Esophagus (tissue), 2 donors: ENCODE measurements at regions not wholly inside any gene's neighbourhood (a gene's known extent, or its start where the extent isn't known, plus 50 kb on each side); places are given as distances from the start of the nearest gene placed in this dataset.
"Not testable (repeated sequence)": the region's sequence is repeated elsewhere in the genome, so short reads cannot be mapped to it uniquely, and the experiment has no call there.

Experiments
- H3K27ac ChIP-seq, 2 donors: one replicate each; pipeline ENCODE4 v1.5.1; 2013; ENCODE audit warnings: low read depth in 2 of 2, mild to moderate bottlenecking in 2 of 2, inconsistent platforms in 1 of 2, low read length in 1 of 2, moderate library complexity in 1 of 2
- H3K27me3 ChIP-seq, 2 donors: one replicate each; pipeline ENCODE4 v1.6.1; 2013; ENCODE audit warnings: low read length in 2 of 2, control low read depth in 1 of 2, mild to moderate bottlenecking in 1 of 2; ENCODE audit not compliant: insufficient read depth in 2 of 2, control insufficient read depth in 1 of 2
- H3K36me3 ChIP-seq, 2 donors: one replicate each; pipeline ENCODE4 v1.6.1; 2013; ENCODE audit warnings: low read length in 1 of 2; ENCODE audit not compliant: control insufficient read depth in 2 of 2, insufficient read depth in 2 of 2
- H3K4me1 ChIP-seq, 2 donors: one replicate each; pipeline ENCODE4 v1.6.1; 2013; ENCODE audit warnings: low read length in 1 of 2; ENCODE audit not compliant: control insufficient read depth in 2 of 2, insufficient read depth in 2 of 2
- H3K4me3 ChIP-seq, 2 donors: one replicate each; pipeline ENCODE4 v1.5.1; 2013; ENCODE audit warnings: low read length in 2 of 2, mild to moderate bottlenecking in 2 of 2, low read depth in 1 of 2, moderate library complexity in 1 of 2
- H3K9me3 ChIP-seq, 2 donors: one replicate each; pipeline ENCODE4 v1.6.1; 2013; ENCODE audit warnings: mild to moderate bottlenecking in 2 of 2, low read depth in 1 of 2, low read length in 1 of 2, moderate library complexity in 1 of 2; ENCODE audit not compliant: control insufficient read depth in 2 of 2, insufficient read depth in 1 of 2
- WGBS, 2 donors: extraction: QIAGEN DNeasy Blood & Tissue Kit; methylation state at CpG; one replicate each; pipeline ENCODE4 v1.1.7; 2013; 5-methylcytosine and 5-hydroxymethylcytosine counted together
- donor health status: healthy with polysubstance abuse.
- donor health status: Bipolar disorder and iron deficiency.

DNA sequence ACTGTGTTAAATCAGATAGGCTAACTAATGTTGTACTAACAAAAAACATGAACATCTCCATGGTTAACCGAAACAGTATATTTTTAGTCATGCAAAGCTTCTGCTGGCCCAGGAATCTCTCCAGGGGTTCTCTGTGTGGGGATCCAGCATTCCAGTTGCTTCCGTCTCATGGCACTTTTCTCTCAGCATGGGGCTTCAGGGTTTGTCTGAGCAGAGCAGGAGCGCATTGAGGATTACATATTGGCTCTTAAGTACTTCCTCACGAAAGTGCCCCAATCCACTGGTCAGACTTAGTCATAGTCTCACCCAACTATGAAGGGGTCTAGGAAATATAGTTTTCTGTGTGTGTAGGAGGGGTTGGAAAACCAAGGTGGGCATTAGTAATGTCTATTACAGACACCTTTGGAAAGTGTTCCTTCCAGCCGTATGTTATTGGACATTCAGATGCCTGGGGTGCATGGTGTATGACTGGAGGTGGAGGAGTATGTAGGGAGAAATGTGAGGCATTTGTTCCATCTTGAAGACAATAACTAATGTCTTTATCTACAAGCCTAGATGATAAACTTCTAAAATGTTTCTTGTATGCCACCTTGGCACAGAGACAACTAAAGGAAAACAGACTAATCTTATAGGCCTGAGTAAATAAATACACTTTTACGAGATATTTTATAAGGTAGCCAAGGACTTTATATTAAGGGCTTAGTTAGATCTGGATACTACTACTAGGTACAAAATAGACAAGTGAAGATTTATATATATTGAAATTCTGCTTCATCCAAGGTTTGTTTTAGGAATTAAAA lies 123.8 kb upstream of the ZEB2 start:
- 82 to 86% methylated on average over 6 of the region's 6 CpGs for WGBS, 2 donors
- Histone ChIP-seq H3K4me3 (no peak overlapping the region), H3K4me1 (no peaks in the 10 kb centered on the region), H3K9me3 (no peaks in the 10 kb centered on the region), H3K27ac (no peak overlapping the region), H3K27me3 (no peaks in the 10 kb centered on the region), H3K36me3 (no peaks in the 10 kb centered on the region)

DNA sequence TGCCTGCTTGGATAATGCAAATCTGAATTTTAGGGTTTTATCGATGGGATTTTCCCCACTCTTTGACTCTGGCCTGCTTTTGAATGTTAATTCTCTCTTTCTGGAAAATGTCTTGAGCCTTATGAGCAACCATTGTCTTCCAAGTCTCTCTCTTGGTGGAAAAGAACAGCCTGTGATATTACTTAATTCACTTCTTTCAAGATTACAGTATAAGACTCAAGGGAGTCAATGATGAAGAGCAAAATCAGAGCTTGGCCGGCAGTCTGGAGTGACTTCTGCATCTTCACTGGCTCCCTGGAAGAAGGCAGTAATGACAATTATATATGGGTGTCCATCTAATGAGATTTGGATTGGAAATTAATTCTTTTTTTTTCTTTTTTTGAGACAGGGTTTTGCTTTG lies 122.9 kb upstream of the ZEB2 start:
- Histone ChIP-seq H3K36me3 (no peaks in the 10 kb centered on the region), H3K4me3 (no peak overlapping the region), H3K4me1 (no peaks in the 10 kb centered on the region), H3K27me3 (no peaks in the 10 kb centered on the region), H3K27ac (no peak overlapping the region), H3K9me3 (no peaks in the 10 kb centered on the region)
- WGBS, 2 donors = 86 to 90% methylated on average over 2 of the region's 2 CpGs

GRCh38 chr2:144642131-144642530 lies 122.2 kb upstream of the ZEB2 start:
- Histone ChIP-seq H3K4me3 (no peak overlapping the region), H3K27ac (no peak overlapping the region), H3K36me3 (no peaks in the 10 kb centered on the region), H3K4me1 (no peaks in the 10 kb centered on the region), H3K27me3 (no peaks in the 10 kb centered on the region), H3K9me3 (no peaks in the 10 kb centered on the region)
- 33 to 59% methylated on average over 2 of the region's 2 CpGs for WGBS, 2 donors

- 77 to 82% methylated on average over 4 of the region's 4 CpGs for WGBS, 2 donors
- not testable (repeated sequence) for H3K27me3 ChIP-seq, H3K4me3 ChIP-seq, H3K9me3 ChIP-seq, H3K27ac ChIP-seq, H3K36me3 ChIP-seq, H3K4me1 ChIP-seq
Measured at GRCh38 chr2:144638250-144638649, 118.3 kb upstream of the ZEB2 start.

GRCh38 chr2:144636860-144637259 lies 116.9 kb upstream of the ZEB2 start:
- H3K4me3 ChIP-seq = not testable (repeated sequence)
- 77 to 87% methylated on average over 1 of the region's 1 CpG for WGBS, 2 donors

GRCh38 chr2:144632809-144633208 lies 112.9 kb upstream of the ZEB2 start:
- Histone ChIP-seq H3K36me3 (no peaks in the 10 kb centered on the region), H3K9me3 (no peaks in the 10 kb centered on the region), H3K27ac (no peak overlapping the region), H3K27me3 (no peaks in the 10 kb centered on the region), H3K4me1 (no peaks in the 10 kb centered on the region), H3K4me3 (no peak overlapping the region)
- WGBS, 2 donors = 93 to 94% methylated on average over 2 of the region's 2 CpGs

More at GRCh38 chr2:144636860-144637259, 116.9 kb upstream of the ZEB2 start:
- not testable (repeated sequence) for H3K9me3 ChIP-seq, H3K36me3 ChIP-seq, H3K27ac ChIP-seq, H3K27me3 ChIP-seq, H3K4me1 ChIP-seq

DNA sequence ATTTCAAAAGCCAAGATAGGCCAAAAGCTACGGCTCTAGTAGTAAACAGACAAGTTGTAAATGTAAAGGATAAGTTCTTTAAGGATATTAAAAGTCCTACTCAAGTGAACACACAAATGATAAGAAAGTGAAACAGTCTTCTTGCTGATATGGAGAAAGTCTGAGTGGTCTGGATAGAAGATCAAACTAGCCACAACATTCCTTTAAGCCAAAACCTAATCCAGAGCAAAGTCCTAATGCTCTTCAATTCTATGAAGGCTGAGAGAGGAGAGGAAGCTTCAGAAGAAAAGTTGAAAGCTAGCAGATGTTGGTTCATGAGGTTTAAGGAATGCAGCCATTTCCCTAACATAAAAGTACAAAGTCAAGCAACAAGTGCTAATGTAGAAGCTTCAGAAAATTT lies 111.7 kb upstream of the ZEB2 start:
- no peaks in the 10 kb centered on the region for H3K9me3 ChIP-seq
- 70 to 80% methylated on average over 1 of the region's 1 CpG for WGBS, 2 donors
- no peak overlapping the region for H3K4me3 ChIP-seq
- no peaks in the 10 kb centered on the region for H3K36me3 ChIP-seq
- no peak overlapping the region for H3K27ac ChIP-seq
- no peaks in the 10 kb centered on the region for H3K4me1 ChIP-seq
- no peaks in the 10 kb centered on the region for H3K27me3 ChIP-seq

- H3K4me1 ChIP-seq = no peaks in the 10 kb centered on the region
- no peak overlapping the region for H3K27ac ChIP-seq
- H3K4me3 ChIP-seq = no peak overlapping the region
- H3K9me3 ChIP-seq = no peaks in the 10 kb centered on the region
- WGBS, 2 donors = 74 to 78% methylated on average over 2 of the region's 2 CpGs
- H3K36me3 ChIP-seq = no peaks in the 10 kb centered on the region
- no peaks in the 10 kb centered on the region for H3K27me3 ChIP-seq
Measured at GRCh38 chr2:144630459-144631215, 110.7 kb upstream of the ZEB2 start.

GRCh38 chr2:144629935-144630334 lies 110.0 kb upstream of the ZEB2 start:
- Histone ChIP-seq H3K27ac (no peak overlapping the region), H3K27me3 (no peaks in the 10 kb centered on the region), H3K36me3 (no peaks in the 10 kb centered on the region), H3K4me3 (no peak overlapping the region), H3K9me3 (no peaks in the 10 kb centered on the region), H3K4me1 (no peaks in the 10 kb centered on the region)

GRCh38 chr2:144628566-144628965 lies 108.6 kb upstream of the ZEB2 start:
- no peak overlapping the region for H3K27ac ChIP-seq
- no peaks in the 10 kb centered on the region for H3K9me3 ChIP-seq
- H3K27me3 ChIP-seq = no peaks in the 10 kb centered on the region
- H3K36me3 ChIP-seq = no peaks in the 10 kb centered on the region
- no peaks in the 10 kb centered on the region for H3K4me1 ChIP-seq
- no peak overlapping the region for H3K4me3 ChIP-seq
